ENCODE measurements at regions not wholly inside any gene's neighbourhood (a gene's known extent, or its start where the extent isn't known, plus 50 kb on each side); places are given as distances from the start of the nearest gene placed in this dataset.
"Not testable (repeated sequence)": the region's sequence is repeated elsewhere in the genome, so short reads cannot be mapped to it uniquely, and the experiment has no call there.

DNA sequence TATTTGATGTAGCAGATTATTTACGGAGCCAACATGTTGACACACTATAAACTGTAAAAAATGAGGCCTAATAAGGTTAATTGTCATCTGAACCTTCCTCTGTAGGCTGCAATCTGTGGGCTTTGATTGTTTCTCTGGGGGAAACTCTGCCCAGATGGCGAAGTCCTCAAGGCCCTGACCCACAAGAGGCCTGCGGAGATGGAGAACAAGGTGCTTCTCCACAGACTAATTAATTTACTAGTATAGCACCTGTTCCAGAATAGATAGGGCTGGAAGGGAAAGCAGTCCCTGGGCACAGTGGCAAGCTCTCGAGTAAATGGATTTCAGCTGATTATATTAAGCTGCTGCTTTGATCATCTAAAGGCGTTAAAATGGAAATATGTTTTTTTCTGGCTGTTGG is 338.8 kb upstream of the DNAJC19 start:
- DNase-seq (ENCODE audit: low read depth): no peak
- H3K4me3 ChIP-seq (ENCODE audit: control insufficient read depth, low read depth, low read length): no peak overlapping the region
- TF ChIP-seq, protein P1, sequence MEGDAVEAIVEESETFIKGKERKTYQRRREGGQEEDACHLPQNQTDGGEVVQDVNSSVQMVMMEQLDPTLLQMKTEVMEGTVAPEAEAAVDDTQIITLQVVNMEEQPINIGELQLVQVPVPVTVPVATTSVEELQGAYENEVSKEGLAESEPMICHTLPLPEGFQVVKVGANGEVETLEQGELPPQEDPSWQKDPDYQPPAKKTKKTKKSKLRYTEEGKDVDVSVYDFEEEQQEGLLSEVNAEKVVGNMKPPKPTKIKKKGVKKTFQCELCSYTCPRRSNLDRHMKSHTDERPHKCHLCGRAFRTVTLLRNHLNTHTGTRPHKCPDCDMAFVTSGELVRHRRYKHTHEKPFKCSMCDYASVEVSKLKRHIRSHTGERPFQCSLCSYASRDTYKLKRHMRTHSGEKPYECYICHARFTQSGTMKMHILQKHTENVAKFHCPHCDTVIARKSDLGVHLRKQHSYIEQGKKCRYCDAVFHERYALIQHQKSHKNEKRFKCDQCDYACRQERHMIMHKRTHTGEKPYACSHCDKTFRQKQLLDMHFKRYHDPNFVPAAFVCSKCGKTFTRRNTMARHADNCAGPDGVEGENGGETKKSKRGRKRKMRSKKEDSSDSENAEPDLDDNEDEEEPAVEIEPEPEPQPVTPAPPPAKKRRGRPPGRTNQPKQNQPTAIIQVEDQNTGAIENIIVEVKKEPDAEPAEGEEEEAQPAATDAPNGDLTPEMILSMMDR (conservative IDR thresholded peaks at IDR 0.05; ENCODE audit: control insufficient read depth, insufficient read depth, low read depth, low read length): no peak

DNA sequence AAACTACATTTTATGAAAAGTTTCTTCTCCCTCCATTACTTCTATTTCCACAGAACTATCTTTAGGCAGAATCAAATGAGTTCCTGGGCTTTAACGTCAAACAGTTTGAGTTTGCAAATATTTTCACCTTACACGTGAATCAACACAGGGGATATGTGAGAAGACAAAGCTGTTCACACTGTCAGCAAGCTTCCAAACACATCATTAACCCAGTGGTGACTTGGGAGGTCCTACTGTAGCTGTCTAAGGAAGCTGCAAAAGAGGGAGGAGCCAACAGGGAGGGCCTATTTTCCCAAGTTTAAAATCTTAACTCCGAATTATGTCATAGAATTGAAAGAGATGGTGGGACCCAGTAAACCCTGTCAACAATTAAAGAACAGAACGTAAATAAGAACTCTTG is 337.8 kb upstream of the DNAJC19 start:
- TF ChIP-seq, protein P1 (conservative IDR thresholded peaks at IDR 0.05; ENCODE audit: control insufficient read depth, insufficient read depth, low read depth, low read length): no peak
- H3K4me3 ChIP-seq (ENCODE audit: control insufficient read depth, low read depth, low read length): no peak overlapping the region
- DNase-seq (ENCODE audit: low read depth): no peak

- TF ChIP-seq, protein P1 (conservative IDR thresholded peaks at IDR 0.05; ENCODE audit: control insufficient read depth, insufficient read depth, low read depth, low read length): peak; percentile 68
- H3K4me3 ChIP-seq (ENCODE audit: control insufficient read depth, low read depth, low read length): no peak overlapping the region
- peak; percentile 34 for DNase-seq (ENCODE audit: low read depth)
Measured at GRCh38 chr3:181326637-181327223, 337.2 kb upstream of the DNAJC19 start.

- H3K4me3 ChIP-seq (ENCODE audit: control insufficient read depth, low read depth, low read length); DNase-seq (ENCODE audit: low read depth): not testable (repeated sequence)
Measured at GRCh38 chr3:181324516-181324915, 335.0 kb upstream of the DNAJC19 start.

GRCh38 chr3:181318321-181318720 is 328.8 kb upstream of the DNAJC19 start:
- TF ChIP-seq, protein P1 (conservative IDR thresholded peaks at IDR 0.05; ENCODE audit: control insufficient read depth, insufficient read depth, low read depth, low read length): no peak
- DNase-seq (ENCODE audit: low read depth): no peak
- no peak overlapping the region for H3K4me3 ChIP-seq (ENCODE audit: control insufficient read depth, low read depth, low read length)

GRCh38 chr3:181317508-181317907 is 328.0 kb upstream of the DNAJC19 start:
- no peak overlapping the region for H3K4me3 ChIP-seq (ENCODE audit: control insufficient read depth, low read depth, low read length)
- DNase-seq (ENCODE audit: low read depth): no peak
- TF ChIP-seq, protein P1 (conservative IDR thresholded peaks at IDR 0.05; ENCODE audit: control insufficient read depth, insufficient read depth, low read depth, low read length): no peak

DNA sequence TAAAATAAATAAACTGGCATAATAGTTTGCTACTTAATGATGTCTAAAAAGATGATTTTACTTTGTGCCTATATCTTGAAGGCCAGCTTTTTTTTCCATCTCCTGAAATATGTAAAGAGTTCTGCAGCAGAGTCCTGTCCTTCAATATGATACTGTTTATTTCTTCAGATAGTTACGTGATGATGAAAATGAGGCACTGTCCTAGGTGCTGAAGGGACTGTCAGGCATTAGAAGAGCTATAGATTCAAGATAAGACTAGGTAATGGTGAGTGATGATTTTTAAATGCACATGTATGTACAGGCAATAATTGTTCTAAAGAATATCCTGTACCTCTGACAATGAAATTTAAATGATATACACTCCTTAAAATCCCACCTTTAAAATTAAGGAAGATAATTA is 326.9 kb upstream of the DNAJC19 start:
- TF ChIP-seq, protein P1 (conservative IDR thresholded peaks at IDR 0.05; ENCODE audit: control insufficient read depth, insufficient read depth, low read depth, low read length): no peak
- H3K4me3 ChIP-seq (ENCODE audit: control insufficient read depth, low read depth, low read length): no peak overlapping the region
- DNase-seq (ENCODE audit: low read depth): peak; percentile 30

All from fibroblast of mammary gland (primary cell).